AG09309 (cell line): ENCODE measurements at regions not wholly inside any gene's neighbourhood (a gene's known extent, or its start where the extent isn't known, plus 50 kb on each side); places are given as distances from the start of the nearest gene placed in this dataset.

Source experiments
- DNase-seq: peaks from one replicate; pipeline ENCODE4 v3.0.0-alpha.2; 2010; ENCODE audit warnings: low read depth
- H3K4me3 ChIP-seq: 2 replicates; pipeline ENCODE4 v1.5.1; 2011; ENCODE audit warnings: mild to moderate bottlenecking, low read depth, low read length, moderate library complexity; ENCODE audit not compliant: control insufficient read depth
- CTCF ChIP-seq: IDR thresholded peaks from 2 replicates; pipeline ENCODE4 v1.5.1; 2011; ENCODE audit warnings: mild to moderate bottlenecking, low read depth, low read length, inconsistent platforms; ENCODE audit not compliant: insufficient read depth, control insufficient read depth; ENCODE audit errors: missing control alignments

GRCh38 chr6:84441456-84441855 lies 214.0 kb upstream of the CEP162 start:
- no peak for TF ChIP-seq CTCF
- DNase-seq = no peak
- H3K4me3 ChIP-seq = no peak overlapping the region

- no peak for DNase-seq
- no peak for TF ChIP-seq CTCF
- no peak overlapping the region for H3K4me3 ChIP-seq
Measured at GRCh38 chr6:84434550-84434949, 207.1 kb upstream of the CEP162 start.

- no peak for TF ChIP-seq CTCF
- peak; percentile 49 for DNase-seq
Measured at GRCh38 chr6:84432619-84433018, 205.2 kb upstream of the CEP162 start.

GRCh38 chr6:84428300-84428907 lies 201.0 kb upstream of the CEP162 start:
- H3K4me3 ChIP-seq = no peak overlapping the region
- TF ChIP-seq CTCF = peak; percentile 90
- DNase-seq = no peak

More at GRCh38 chr6:84432619-84433018, 205.2 kb upstream of the CEP162 start:
- no peak overlapping the region for H3K4me3 ChIP-seq

- TF ChIP-seq CTCF = no peak
- DNase-seq = no peak
- no peak overlapping the region for H3K4me3 ChIP-seq
Measured at GRCh38 chr6:84425971-84426705, 198.7 kb upstream of the CEP162 start.

GRCh38 chr6:84424956-84425355 lies 197.5 kb upstream of the CEP162 start:
- DNase-seq = no peak
- H3K4me3 ChIP-seq = no peak overlapping the region
- TF ChIP-seq CTCF = no peak
